HepG2 (cell line): ENCODE measurements at regions not wholly inside any gene's neighbourhood (a gene's known extent, or its start where the extent isn't known, plus 50 kb on each side); places are given as distances from the start of the nearest gene placed in this dataset.

Experiments
- ATAC-seq: fragments of 200-7000 bp; cut with Tn5 transposase; 3 replicates; pipeline ENCODE4 v1.9.1; 2020; ENCODE audit warnings: mild to moderate bottlenecking, moderate library complexity
- BruUV-seq: library from RNA; stranded (reverse); fragments of 400-500 nt; replicated peaks from 2 replicates; lab custom pipeline; 2021; lab: Mats Ljungman, UMichigan
- CTCF ChIA-PET: fragments of 300-600 bp; formaldehyde crosslinking; extraction: SDS; loops from one replicate; lab custom pipeline; 2021; ENCODE audit warnings: low total read pairs, inconsistent platforms, low intra/inter-chr PET ratio; lab: Yijun Ruan, JAX
- POLR2A ChIA-PET: fragments of 350-600 bp; sonication (Branson Sonifier 250); formaldehyde crosslinking; loops from one replicate; lab custom pipeline; 2020; ENCODE audit warnings: antibody characterized with exemption, inconsistent platforms; lab: Yijun Ruan, JAX
- DNase-seq: peaks from one replicate; pipeline ENCODE4 v3.0.0-alpha.2; 2015; ENCODE audit warnings: low spot score
- FAIRE-seq: peaks from 3 replicates; lab custom pipeline; 2011; peaks lifted over from hg19 to GRCh38; lab: Jason Lieb, UNC
- H2AFZ ChIP-seq: one replicate; pipeline ENCODE4 v1.6.1; 2011; ENCODE audit warnings: low read length, inconsistent platforms
- H3K27ac ChIP-seq: fragments of 300-600 bp; 3 replicates; pipeline ENCODE4 v1.8.0; 2011; ENCODE audit warnings: mixed run types, mild to moderate bottlenecking, mixed read lengths, low read length, inconsistent platforms; ENCODE audit not compliant: insufficient read depth; ENCODE audit errors: extremely low read length
- H3K27me3 ChIP-seq, 2 experiments: fragments of 200-600 bp in 1 of 2; 2 replicates in 1 of 2; 3 replicates in 1 of 2; pipeline versions ENCODE4 v1.6.0 to v1.8.0; 2011; ENCODE audit warnings: low read length in 2 of 2, mild to moderate bottlenecking in 2 of 2, moderate library complexity in 2 of 2, inconsistent platforms in 1 of 2; ENCODE audit not compliant: insufficient read depth in 2 of 2, control insufficient read depth in 1 of 2
- H3K36me3 ChIP-seq, 2 experiments: fragments of 200-600 bp in 1 of 2; replicated peaks in 1 of 2; 2 replicates in 1 of 2; 3 replicates in 1 of 2; pipeline versions ENCODE4 v1.5.1 to v1.8.0; 2011; ENCODE audit warnings: low read length in 2 of 2, inconsistent platforms in 1 of 2; ENCODE audit not compliant: insufficient read depth in 2 of 2, control insufficient read depth in 1 of 2
- H3K4me1 ChIP-seq: 2 replicates; pipeline ENCODE4 v1.5.1; 2012; ENCODE audit warnings: low read length, inconsistent platforms; ENCODE audit not compliant: insufficient read depth
- H3K4me2 ChIP-seq: 2 replicates; pipeline ENCODE4 v1.6.0; 2011; ENCODE audit warnings: low read depth, low read length, inconsistent platforms
- H3K4me3 ChIP-seq, 3 experiments: fragments of 200-600 bp in 1 of 3; sonication (generic), shearing (Covaris generic) in 1 of 3; replicated peaks in 1 of 3; 2 replicates each; pipeline ENCODE4 v1.5.1; 2011 to 2016; ENCODE audit warnings: low read length in 3 of 3, inconsistent platforms in 2 of 3, low read depth in 2 of 3, mild to moderate bottlenecking in 2 of 3, control low read depth in 1 of 3, mixed read lengths in 1 of 3; ENCODE audit not compliant: insufficient read depth in 1 of 3
- H3K79me2 ChIP-seq: one replicate; pipeline ENCODE4 v1.6.1; 2011; ENCODE audit warnings: low read length, inconsistent platforms; ENCODE audit not compliant: insufficient read depth
- H3K9ac ChIP-seq: 2 replicates; pipeline ENCODE4 v1.6.0; 2011; ENCODE audit warnings: mild to moderate bottlenecking, low read depth, low read length, inconsistent platforms; ENCODE audit not compliant: insufficient read depth
- H3K9me3 ChIP-seq: 2 replicates; pipeline ENCODE4 v1.5.1; 2012; ENCODE audit warnings: mild to moderate bottlenecking, low read length
- H4K20me1 ChIP-seq: 2 replicates; pipeline ENCODE4 v1.6.0; 2011; ENCODE audit warnings: inconsistent platforms, mild to moderate bottlenecking, low read length, moderate library complexity; ENCODE audit not compliant: insufficient read depth
- ESRRA ChIP-seq: sonication (generic); formaldehyde crosslinking; IDR thresholded peaks from 2 replicates; pipeline ENCODE4 v1.5.1; 2020; ENCODE audit warnings: mild to moderate bottlenecking, low read depth, missing genetic modification reagents
- FOXM1 ChIP-seq: sonication (generic); formaldehyde crosslinking; IDR thresholded peaks from 2 replicates; pipeline ENCODE4 v1.5.0; 2020; ENCODE audit warnings: missing genetic modification reagents
- GLMP ChIP-seq: sonication (generic); formaldehyde crosslinking; IDR thresholded peaks from 2 replicates; pipeline ENCODE4 v1.9.0; 2021; ENCODE audit warnings: missing genetic modification reagents, mild to moderate bottlenecking, borderline replicate concordance
- GTF3A ChIP-seq: sonication (generic); formaldehyde crosslinking; conservative IDR thresholded peaks from 2 replicates; pipeline ENCODE4 v1.4.0; 2020; ENCODE audit warnings: mild to moderate bottlenecking, missing genetic modification reagents
- MLLT10 ChIP-seq: sonication (generic); formaldehyde crosslinking; IDR thresholded peaks from 2 replicates; pipeline ENCODE4 v1.4.0; 2020; ENCODE audit warnings: missing genetic modification reagents
- SRSF1 ChIP-seq: fragments of 200-400 bp; formaldehyde crosslinking; optimal IDR thresholded peaks from 2 replicates; pipeline ENCODE3; 2017; ENCODE audit warnings: mild to moderate bottlenecking, low read depth, low read length, moderate library complexity
- ZC3H13 ChIP-seq: sonication (generic); formaldehyde crosslinking; IDR thresholded peaks from 2 replicates; pipeline ENCODE4 v1.8.1; 2023; ENCODE audit warnings: mild to moderate bottlenecking, missing genetic modification reagents, moderate library complexity
- ZNF7 ChIP-seq: IDR thresholded peaks from 2 replicates; pipeline ENCODE4 v1.6.1; 2016; ENCODE audit warnings: missing biosample characterization, missing genetic modification reagents
- WGBS: methylation state at CpG from one replicate; pipeline ENCODE4 v1.1.6; 2017; ENCODE audit warnings: low lambda C conversion rate; 5-methylcytosine and 5-hydroxymethylcytosine counted together
- in situ Hi-C: cut with HindIII; loops from 2 replicates; pipeline ENCODE4 v1.10.0; 2017; ENCODE audit warnings: low pct_unique_long_range_greater_than_20kb; ENCODE audit not compliant: extremely low pct_ligation_motif_present
- intact Hi-C: fragments of 100-400 bp; cut with micrococcal nuclease; formaldehyde crosslinking; loops from one replicate; pipeline ENCODE4 v1.10.0; 2022; ENCODE audit not compliant: unreplicated experiment

- H3K4me3 ChIP-seq = no peak overlapping the region
- no peak overlapping the region for H2AFZ ChIP-seq
- H3K9me3 ChIP-seq = no peaks in the 10 kb centered on the region
- no peaks in the 10 kb centered on the region; a peak in 1 of 5 replicates for H3K27me3 ChIP-seq
- in situ Hi-C loops = no loop called here
- H3K79me2 ChIP-seq = no peaks in the 10 kb centered on the region
- no peak for TF ChIP-seq SRSF1
- H3K4me1 ChIP-seq = no peaks in the 10 kb centered on the region
- no peaks in the 10 kb centered on the region for H3K36me3 ChIP-seq
- CTCF ChIA-PET = no interaction called here
- no peak overlapping the region for H3K27ac ChIP-seq
- no peaks in the 10 kb centered on the region for H4K20me1 ChIP-seq
- ATAC-seq (no peak), DNase-seq (no peak), FAIRE-seq (no peak)
- intact Hi-C loops = no loop called here
- WGBS = 37% methylated on average over 4 of the region's 4 CpGs
- no peak overlapping the region for H3K4me2 ChIP-seq
- H3K9ac ChIP-seq = no peak overlapping the region
- POLR2A ChIA-PET = no interaction called here
- no TSS peak for BruUV-seq
These were observed 287.1 kb downstream of the LTN1 start for GRCh38 chr21:28705616-28706015.

GRCh38 chr21:28704746-28705145 is 287.9 kb downstream of the LTN1 start:
- Histone ChIP-seq H3K36me3 (no peaks in the 10 kb centered on the region), H3K79me2 (no peaks in the 10 kb centered on the region), H2AFZ (no peak overlapping the region), H3K4me1 (no peaks in the 10 kb centered on the region), H3K4me3 (no peak overlapping the region), H3K4me2 (no peak overlapping the region), H3K27ac (no peak overlapping the region), H3K9ac (no peak overlapping the region), H3K27me3 (no peaks in the 10 kb centered on the region; a peak in 1 of 5 replicates), H4K20me1 (no peaks in the 10 kb centered on the region), H3K9me3 (no peaks in the 10 kb centered on the region)
- TF ChIP-seq ZNF7 (no peak), ESRRA (CRISPR knock-in tag) (no peak), MLLT10 (CRISPR knock-in tag) (no peak), GLMP (CRISPR knock-in tag) (no peak), GTF3A (CRISPR knock-in tag) (no peak), ZC3H13 (CRISPR knock-in tag) (no peak), FOXM1 (no peak)
- ChIA-PET POLR2A (no interaction called here), CTCF (no interaction called here)
- ATAC-seq (no peak), DNase-seq (no peak), FAIRE-seq (no peak)
- WGBS = 65% methylated on average over 5 of the region's 5 CpGs
- no TSS peak for BruUV-seq
- in situ Hi-C loops (no loop called here), intact Hi-C loops (no loop called here)
